GM21737 (cell line): ENCODE measurements at regions not wholly inside any gene's neighbourhood (a gene's known extent, or its start where the extent isn't known, plus 50 kb on each side); places are given as distances from the start of the nearest gene placed in this dataset.

Experiments
- ATAC-seq: cut with Tn5 transposase; IDR thresholded peaks from one replicate; pipeline ENCODE4 v1.9.1; 2021; ENCODE audit warnings: mild to moderate bottlenecking, moderate library complexity; ENCODE audit not compliant: unreplicated experiment

DNA sequence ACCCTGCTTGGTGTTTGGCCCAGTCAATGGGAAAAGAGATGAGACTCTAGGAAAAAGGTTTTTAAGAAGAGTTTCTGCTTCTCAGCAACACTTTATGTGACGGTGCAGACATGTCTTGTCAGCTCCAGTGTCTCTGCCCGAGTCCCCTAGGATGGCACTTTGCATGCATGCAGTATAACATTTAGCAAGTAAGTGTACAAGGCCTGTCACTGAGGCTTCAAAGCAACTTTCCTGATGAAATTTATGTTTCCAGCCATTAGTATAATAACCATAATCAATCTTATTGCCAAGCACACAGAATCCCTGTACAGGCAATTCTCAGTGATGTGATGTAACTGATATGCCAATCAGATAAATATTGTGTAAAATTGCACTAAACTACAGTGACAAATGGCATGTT lies 248.1 kb upstream of the PLET1 start:
- ATAC-seq: no peak

DNA sequence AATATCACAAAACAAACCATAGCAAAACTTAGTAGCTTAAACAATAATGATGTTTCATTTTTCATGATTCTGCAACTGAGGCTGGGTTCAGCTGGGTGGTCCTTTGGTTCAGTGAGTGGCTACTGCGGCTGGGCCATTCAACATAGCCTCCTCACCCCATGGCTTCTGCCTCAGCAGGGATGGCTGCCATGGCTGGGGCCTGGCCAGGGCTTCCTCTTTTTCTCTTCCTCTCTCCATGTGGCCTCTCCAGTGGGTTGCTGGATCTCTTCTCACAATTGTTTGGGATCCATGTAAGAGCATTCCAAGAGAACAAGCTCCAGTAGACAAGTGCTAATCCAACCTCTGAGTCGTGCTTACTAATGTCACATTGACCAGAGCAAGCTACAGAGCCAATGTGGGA lies 248.6 kb upstream of the PLET1 start:
- ATAC-seq: no peak

DNA sequence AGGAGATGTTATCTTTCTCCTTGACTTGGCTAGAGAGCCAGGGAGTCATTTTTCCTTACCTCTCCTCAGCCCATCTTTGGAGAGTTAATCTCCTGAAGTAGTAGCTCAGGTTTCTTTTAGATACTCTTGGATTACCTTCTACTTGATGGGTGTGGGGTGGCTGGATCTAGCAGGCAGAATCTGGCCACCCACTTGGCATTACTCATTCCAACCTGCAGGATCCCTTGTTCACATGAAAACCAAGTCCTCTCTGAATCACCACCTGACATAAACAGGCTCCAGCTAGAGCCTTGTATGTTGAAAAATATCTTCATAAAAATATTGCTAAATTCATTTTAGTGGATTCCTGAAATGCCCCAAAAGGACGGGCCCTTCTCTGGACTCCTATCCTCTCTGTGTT lies 250.6 kb upstream of the PLET1 start:
- ATAC-seq: no peak

DNA sequence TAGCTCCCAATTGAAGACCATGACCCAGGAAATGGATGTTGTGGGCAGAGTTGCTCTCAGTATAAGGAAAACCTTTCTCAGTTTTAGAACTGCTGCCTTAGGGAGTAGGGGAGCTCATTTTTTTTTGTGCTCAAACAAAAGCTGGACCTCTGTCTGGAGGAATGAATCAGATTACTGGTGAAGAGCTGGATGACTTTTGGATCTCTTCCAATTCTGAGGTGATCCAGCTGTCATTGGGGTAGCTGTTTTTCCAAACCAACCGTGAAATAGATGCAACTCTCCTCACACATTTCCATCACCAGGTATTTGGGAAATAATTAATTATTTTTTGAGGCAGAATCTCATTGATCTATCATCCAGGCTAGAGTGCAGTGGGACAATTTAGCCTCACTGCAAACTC lies 251.3 kb upstream of the PLET1 start:
- ATAC-seq: no peak

DNA sequence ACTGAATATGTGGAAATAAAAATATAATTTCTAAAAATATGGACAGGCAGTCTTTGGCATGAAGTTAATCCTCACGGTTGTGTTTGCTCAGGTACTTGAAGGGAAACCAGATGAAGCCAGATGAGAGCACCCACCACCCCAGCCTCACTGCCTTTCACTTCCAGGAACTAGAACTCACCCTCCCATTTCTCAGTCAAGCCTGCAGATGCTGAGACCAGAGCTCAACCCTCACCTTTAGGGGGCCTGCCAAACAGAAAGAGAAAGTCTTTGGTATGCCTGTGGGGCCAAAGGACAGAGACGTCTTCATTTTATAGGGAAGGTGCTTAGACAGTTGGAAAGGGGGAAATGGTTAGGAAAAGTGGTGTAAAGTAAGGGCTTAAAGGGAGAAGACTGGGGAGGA lies 252.8 kb upstream of the PLET1 start:
- no peak for ATAC-seq

DNA sequence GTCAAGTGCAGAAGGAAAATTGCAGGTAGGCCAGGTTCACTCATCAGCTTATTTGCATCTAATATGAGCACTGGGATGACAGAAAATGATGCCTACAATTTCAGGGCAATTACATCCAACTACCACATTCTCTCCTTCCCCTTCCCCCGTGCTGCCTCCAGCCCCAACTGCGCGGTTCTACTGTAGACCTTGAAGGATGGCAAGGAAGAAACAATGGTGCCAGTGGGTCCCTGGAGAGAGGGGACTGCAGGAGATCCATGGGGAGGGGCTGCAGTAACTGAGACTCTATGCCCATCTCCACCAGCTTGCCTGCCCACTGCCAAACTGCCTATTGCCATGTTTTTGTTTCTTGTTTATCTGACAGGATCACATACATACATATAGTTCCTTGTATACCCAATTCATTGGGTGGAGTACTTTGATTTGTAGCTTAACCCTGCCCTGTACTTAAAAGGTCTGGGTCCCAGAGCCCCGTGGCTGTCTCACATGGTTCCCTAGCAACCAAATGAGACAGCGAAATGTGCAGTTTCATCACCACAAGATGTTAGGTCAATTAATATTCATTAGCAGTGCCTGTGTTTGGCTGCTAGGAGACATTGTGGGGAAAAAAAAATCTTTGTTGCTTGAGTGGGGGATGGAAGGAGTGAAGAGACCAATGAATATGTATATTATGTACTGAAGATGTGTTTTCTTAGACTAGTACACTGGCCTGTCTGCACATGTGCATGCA lies 253.5 kb upstream of the PLET1 start:
- ATAC-seq: no peak

DNA sequence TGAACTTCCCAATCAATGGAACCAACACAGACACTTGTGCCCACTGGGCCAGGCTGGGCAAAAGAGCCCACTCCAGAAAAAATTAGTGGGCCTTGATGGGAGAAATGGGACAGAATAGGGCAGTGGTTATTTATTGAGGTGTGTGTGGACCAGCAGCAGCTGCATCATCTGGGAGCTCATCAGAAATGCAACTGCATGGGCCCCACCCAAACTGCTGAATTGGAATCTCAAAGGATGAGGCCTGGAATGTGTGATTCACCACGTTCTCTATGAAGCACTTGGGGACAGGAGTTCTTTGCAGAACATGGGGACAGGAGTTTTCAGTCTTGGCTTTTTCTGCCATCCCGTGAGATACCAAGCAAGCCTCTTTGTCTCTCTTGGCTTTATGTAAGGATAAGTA lies 255.6 kb upstream of the PLET1 start:
- no peak for ATAC-seq

DNA sequence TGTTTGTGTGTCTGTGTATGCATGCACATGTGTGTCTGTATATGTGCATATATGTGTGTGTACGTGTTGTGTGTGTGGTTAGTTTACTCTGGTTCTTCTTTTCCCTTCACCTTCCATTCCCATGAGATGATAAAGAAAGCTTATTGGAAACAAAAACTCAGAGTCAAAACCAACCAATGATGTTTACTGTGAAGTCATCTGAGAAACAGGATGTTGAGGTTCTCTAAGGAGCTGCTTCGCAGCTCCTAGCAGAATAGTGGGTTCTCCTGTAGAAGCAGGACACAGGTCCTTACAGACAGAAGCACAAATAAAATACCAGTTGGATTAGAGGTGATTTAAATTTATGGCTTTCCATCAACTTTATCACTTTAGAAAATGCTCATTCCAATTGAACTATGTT lies 256.1 kb upstream of the PLET1 start:
- ATAC-seq: no peak

DNA sequence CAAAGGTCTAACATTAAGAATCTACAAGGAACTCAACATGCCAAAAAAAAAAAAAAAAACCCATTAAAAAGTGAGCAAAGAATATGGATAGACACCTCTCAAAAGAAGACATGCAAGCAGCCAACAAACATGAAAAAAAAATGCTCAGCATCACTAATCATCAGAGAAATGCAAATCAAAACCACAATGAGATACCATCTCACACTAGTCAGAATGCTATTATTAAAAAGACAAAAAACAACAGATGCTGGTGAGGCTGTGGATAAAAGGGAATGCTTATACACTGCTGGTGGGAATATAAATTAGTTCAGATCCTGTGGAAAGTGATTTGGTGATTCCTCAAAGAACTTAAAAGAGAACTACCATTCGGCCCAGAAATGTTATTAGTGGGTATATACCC lies 257.7 kb upstream of the PLET1 start:
- no peak for ATAC-seq

DNA sequence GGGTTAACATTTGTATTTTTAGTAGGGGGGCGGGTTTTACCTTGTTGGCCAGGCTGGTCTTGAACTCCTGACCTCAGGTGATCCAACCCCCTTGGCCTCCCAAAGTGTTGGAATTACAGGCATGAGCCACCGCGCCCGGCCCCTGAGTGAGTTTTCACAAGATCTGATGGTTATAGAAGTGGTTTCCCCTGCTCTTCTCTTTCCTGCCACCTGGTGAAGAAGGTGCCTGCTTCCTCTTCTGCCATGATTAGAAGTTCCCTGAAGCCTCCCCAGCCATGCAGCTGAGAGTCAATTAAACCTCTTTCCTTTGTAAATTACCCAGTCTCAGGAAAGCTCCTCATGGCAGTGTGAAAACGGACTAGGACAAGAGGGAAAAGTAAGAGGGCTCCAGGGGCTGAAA lies 259.1 kb upstream of the PLET1 start:
- ATAC-seq: no peak

DNA sequence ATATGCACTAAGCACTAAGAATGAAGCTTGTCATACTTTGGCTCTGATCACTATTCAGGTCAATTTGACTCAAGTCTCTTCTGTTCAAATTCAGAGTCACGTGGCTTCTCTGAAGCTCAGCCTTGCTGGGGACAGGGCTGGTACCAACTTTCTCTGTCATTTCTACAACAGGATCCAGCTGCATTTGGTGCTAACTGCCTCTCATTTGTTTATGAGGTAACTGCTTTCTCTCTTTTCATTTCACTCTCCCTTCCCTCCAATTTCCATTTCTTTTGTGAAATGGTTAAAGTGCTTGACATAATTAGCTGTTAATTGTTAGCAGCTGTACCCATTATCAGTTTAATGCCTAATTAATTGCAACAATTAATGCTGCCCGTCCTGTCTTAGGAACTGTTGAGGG lies 259.7 kb upstream of the PLET1 start:
- no peak for ATAC-seq

DNA sequence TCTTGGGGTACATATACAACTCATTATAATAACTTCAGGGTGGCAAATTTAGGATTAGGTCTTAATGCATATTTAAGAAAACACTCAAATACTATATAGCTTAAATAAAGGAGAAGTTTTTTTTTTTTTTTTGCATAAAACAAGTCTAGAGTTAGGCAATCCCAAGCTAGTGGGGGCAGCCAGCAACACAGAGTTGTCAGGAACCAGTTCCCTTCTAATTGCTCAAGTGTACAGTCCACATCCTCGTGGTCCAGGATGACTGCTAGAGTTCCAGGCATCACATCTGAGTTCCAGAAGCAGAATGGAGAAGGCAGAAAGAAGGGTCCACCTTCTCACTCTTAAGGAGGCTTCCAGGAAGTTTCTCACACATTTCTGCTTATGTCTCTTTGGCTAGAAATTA lies 261.9 kb upstream of the PLET1 start:
- no peak for ATAC-seq

DNA sequence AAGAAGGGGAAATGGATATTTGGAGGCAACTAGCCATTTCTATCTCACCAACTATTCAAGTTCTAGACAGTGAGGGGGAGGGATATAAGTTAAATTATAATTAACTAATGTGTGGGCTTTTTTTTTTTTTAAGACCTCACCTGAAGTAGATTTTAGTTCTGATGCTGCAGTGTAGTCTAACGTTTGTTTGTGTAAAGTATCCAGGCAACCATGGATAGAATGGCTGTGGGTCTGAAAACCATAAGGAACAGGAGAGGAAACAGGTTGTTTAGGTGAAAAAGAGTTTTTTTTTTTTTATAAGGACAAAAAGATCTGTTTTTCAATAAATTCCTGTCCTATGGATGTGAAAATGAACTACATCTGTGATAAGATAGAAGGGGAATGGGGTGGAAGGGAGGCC lies 262.4 kb upstream of the PLET1 start:
- no peak for ATAC-seq

DNA sequence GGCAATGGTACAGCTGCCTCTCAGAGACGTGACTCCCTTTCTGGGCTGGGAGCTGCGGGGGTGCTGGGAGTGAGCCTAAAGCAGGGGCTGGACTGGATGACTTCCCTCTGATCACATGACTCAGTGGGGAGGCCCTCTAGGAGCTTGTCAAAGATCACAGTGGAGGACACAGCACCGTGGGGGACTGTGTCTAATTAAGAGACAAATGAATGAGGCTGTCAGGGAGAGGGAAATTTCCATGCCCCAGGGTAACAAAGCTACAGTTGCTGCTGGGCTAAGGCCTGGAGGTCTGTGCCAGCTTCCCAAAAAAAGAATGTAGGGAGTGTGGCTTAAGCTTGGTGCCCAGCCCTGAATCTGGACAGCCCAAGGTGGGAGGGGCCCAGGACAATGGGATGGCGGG lies 262.8 kb upstream of the PLET1 start:
- no peak for ATAC-seq

DNA sequence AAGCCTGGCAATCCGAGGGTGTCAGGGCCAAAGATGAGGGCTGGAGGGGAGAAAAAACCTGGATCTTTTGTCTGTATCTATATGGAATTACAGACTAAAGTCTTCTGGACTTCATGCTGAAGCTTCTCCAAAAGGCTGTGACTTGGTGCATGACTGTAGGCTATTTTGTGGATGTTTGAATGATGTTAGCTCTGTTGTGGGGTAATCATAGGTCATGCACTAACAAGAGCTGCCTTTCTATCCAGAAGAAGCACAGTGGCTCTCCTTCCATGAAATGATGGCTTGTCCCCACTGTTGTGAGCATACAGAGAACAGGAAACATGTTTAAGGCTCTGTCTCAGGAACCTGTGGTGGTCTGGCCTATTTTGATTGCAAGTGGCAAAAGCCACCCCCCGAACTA lies 263.3 kb upstream of the PLET1 start:
- no peak for ATAC-seq

DNA sequence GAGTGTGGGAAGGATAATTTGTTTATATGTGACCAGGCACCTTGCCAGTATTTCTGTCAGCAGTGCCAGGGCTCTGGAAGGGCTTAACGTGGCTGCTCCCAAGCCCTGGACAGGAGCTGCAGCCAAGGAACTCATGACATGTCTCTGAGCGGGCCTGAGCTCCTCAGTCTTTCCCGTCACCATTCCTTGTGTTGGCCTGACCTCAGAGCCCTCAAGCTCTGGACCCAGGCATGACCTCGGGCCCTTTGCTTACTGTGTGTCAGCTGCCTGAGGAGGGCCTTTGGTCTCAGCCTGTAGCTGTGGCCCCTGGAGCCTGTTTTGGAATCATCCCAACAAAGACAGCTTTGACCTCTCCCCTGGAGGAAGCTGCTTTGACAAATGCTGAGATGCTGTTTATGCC lies 264.1 kb upstream of the PLET1 start:
- no peak for ATAC-seq

DNA sequence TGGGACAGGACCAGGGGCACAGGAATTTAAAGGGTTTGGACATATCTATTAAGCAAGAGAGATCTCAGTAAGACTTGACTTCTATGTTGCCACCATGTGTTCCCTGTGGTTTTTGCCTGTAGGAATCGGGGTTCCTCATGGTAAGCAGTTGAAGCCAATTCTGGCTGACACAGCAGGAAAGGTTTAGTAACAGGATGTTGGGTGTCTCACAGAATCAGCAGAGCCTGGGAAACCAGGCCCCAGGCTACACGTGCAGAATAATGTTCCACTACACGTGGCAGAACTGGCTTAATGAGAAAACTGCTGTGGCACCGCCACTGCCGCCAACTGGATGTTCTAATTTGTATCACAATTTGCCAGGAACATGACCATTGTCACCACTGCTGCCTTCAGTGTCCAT lies 264.6 kb upstream of the PLET1 start:
- no peak for ATAC-seq

DNA sequence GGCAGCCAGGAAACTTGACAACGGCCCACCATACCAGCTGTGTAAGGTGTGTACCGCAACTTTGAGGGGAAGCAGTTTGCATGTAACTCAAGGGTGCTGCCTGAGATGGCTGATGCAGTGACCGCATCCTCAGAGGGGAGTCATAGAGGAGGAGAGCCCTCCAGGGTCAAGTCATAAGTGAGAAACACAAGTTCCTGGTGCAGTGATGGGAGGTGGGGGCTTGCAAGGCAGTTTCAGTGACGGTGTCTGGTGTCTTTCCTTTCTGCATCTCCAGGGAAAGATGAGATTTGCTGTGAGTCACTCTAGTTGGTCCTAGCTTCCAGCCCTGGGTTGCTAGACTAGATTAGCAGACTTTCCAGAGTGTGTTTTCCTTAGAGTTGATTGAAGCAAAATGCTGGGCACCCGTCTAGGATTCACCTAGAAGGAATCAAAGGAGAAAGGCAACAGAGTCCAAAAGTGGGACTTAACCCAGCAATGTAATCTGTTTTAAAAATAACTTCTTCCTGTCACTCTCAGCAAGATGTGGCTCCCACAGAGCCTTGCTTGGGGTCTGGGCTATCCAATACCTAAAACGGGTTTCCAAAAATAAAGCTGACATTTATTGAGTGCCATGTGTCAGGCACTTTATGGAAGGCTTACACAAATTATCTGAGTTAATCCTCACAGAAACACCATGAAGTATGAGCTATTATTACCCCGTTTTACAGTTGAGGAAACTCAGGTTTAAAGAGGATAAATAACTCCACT lies 265.4 kb upstream of the PLET1 start:
- no peak for ATAC-seq

DNA sequence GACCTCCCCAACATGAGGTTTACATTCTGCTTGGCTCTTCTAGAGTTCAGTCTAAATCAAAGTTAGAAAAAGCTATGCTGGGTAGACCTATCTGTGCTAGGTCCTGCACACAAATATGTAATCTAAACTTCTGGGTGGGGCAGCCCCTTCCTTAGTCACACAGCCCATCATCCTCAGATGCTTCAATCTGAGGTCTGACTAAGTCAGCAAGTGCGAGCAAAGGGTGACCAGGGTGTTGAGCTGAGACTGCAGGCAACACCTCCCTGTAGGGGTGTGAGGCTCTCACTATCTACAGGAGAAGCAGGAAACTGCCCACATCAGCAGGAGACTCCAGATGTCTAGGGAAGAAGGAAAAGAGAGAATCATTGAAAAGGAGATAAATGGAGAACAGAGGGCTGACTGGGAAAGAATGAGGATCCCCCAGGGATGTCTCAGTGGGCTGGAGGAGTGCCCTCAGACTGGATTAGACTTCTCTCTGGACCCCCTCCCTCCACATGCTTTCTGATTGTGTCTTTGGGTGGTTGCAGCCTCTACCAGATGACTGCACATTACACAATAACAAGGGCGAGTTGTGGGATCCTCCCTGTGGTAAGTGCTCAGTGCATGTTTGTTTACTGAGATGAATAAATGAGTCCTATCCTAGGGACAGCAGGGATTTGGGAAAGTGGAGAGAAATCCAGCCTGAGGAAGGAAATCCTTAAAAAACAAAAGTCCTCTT lies 266.2 kb upstream of the PLET1 start:
- no peak for ATAC-seq

DNA sequence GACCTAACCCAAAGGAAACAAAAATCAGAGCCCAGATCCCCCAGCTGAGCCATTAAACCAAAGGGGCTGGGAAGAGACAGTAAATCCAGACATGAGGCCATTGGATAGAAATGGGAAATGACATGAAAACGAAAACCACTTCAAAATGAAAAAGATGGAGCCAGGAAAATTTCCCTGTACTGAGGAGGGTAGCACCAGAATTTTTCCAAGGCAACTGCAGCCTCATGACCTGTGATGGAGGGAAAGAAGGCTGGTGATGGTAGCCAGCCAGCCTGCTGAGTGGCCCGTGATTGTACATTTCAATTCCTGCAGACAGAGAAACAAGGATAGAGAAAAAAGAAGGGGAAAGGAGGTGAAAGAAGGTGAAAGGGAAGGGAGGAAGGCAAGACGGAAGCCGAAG lies 268.4 kb upstream of the PLET1 start:
- ATAC-seq: no peak

DNA sequence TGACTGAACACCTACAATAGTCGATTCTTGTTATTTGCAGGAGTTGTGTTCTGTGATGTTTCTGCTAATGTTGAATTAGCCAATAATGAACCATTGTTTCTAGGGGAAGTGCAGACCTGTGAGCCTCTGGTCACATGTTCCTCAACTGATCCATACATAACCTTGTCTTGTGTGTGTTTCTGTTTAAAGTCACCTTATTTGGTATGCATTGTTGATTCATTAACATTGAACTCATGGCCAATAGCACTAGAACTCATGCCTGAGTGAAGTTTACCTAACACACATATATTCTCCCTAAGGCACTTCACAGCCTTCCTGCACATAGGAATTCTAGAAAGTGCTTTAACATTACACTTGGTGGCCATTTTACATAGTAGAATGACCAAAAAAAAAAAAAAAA lies 271.8 kb upstream of the PLET1 start:
- no peak for ATAC-seq

DNA sequence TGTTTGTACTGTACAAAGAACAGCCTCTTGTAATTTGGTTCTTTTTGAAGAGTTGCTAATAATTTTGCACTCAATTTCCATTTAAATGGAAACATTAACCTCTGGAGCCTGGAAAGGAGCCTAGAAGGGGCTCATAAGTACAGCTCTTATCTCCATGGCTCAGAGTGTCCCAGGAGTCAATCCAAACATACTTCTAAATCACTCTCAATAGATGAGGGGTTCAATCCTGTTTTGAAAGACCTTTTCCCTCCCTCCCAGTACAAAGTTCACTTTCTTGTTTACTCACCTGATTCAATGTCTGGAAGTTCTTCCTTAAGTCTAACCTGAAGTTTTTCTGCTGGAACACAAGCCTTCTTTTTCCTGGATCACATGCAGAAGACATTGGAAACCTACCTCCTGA lies 273.0 kb upstream of the PLET1 start:
- ATAC-seq: no peak
